HUES64 (cell line): ENCODE measurements at regions not wholly inside any gene's neighbourhood (a gene's known extent, or its start where the extent isn't known, plus 50 kb on each side); places are given as distances from the start of the nearest gene placed in this dataset.

Source experiments
- H3K27ac ChIP-seq: 2 replicates; pipeline ENCODE4 v1.7.0; 2013; ENCODE audit warnings: low read depth, low read length, inconsistent platforms
- H3K27me3 ChIP-seq: 2 replicates; pipeline ENCODE4 v1.6.1; 2013; ENCODE audit warnings: mild to moderate bottlenecking, low read length; ENCODE audit not compliant: insufficient read depth
- H3K36me3 ChIP-seq: 2 replicates; pipeline ENCODE4 v1.6.1; 2013; ENCODE audit warnings: mild to moderate bottlenecking, low read length; ENCODE audit not compliant: insufficient read depth
- H3K4me1 ChIP-seq: 2 replicates; pipeline ENCODE4 v1.6.1; 2013; ENCODE audit warnings: mild to moderate bottlenecking, low read length, moderate library complexity; ENCODE audit not compliant: insufficient read depth
- H3K4me3 ChIP-seq: 2 replicates; pipeline ENCODE4 v1.5.1; 2013; ENCODE audit warnings: mild to moderate bottlenecking, low read length, moderate library complexity
- H3K9ac ChIP-seq: 2 replicates; pipeline ENCODE4 v1.6.1; 2013; ENCODE audit warnings: mild to moderate bottlenecking, low read depth, low read length
- H3K9me3 ChIP-seq: 2 replicates; pipeline ENCODE4 v1.6.1; 2013; ENCODE audit warnings: low read depth, low read length; ENCODE audit not compliant: insufficient read depth
- WGBS: fragments of 150-250, 120-280 bp; methylation state at CpG from one replicate; pipeline ENCODE4 v1.1.7; 2013; ENCODE audit warnings: missing lambda C conversion rate; 5-methylcytosine and 5-hydroxymethylcytosine counted together

DNA sequence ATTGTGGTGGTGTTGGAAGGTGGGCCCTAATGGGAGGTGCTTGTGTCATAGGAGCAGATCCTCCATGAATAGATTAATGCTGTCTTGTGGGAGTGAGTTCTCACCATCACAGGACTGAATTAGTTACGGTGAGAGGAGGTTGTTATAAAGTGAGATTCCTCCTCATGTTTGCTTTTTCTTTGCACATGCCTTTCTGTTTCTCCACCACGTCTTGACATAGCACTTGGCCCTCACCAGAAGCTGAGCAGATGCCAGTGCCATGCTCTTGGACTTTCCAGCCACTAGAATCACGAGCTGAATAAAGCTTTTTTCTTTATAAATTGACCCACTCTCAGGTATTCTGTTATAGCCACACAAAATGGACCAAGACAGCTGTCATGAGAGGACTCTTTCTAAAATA, 194.8 kb downstream of the PTPRU start:
- Histone ChIP-seq H3K27ac (no peak overlapping the region), H3K4me3 (no peak overlapping the region), H3K4me1 (no peaks in the 10 kb centered on the region), H3K9ac (no peak overlapping the region), H3K9me3 (peaks cover 6% of the 10 kb centered on the region), H3K36me3 (no peaks in the 10 kb centered on the region), H3K27me3 (no peaks in the 10 kb centered on the region)
- WGBS: 83% methylated on average over 3 of the region's 3 CpGs

- Histone ChIP-seq H3K27me3 (no peaks in the 10 kb centered on the region), H3K4me3 (no peak overlapping the region), H3K4me1 (no peaks in the 10 kb centered on the region; the same call in 1 of the 2 replicates), H3K36me3 (no peaks in the 10 kb centered on the region), H3K27ac (no peak overlapping the region), H3K9ac (no peak overlapping the region), H3K9me3 (peaks cover 6% of the 10 kb centered on the region)
- 90% methylated on average over 2 of the region's 2 CpGs for WGBS
These were observed 193.3 kb downstream of the PTPRU start for GRCh38 chr1:29429656-29430055.

GRCh38 chr1:29428997-29429396, 192.7 kb downstream of the PTPRU start:
- Histone ChIP-seq H3K36me3 (no peaks in the 10 kb centered on the region), H3K4me3 (no peak overlapping the region), H3K9ac (no peak overlapping the region), H3K27me3 (no peaks in the 10 kb centered on the region), H3K4me1 (no peaks in the 10 kb centered on the region; the same call in 1 of the 2 replicates), H3K27ac (no peak overlapping the region), H3K9me3 (peaks cover 6% of the 10 kb centered on the region)
- 91% methylated on average over 4 of the region's 4 CpGs for WGBS

DNA sequence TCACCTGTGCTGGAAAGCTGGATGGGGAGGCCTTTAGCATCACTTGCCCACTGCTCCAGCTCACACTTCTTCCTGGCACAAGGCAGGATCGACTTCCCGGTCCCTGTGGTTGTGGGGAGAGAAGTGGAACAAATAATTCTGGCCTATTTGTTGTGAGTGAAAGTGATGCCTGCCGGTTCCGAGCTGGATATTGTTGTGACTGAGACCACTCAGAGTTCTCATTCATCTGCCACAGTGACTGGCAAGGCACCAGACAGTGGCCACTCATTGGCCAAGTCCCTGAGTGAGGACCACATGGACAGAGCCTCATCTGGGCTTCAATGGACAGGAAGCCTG, 191.9 kb downstream of the PTPRU start:
- Histone ChIP-seq H3K27ac (no peak overlapping the region), H3K27me3 (no peaks in the 10 kb centered on the region)
- WGBS: 92% methylated on average over 4 of the region's 4 CpGs

DNA sequence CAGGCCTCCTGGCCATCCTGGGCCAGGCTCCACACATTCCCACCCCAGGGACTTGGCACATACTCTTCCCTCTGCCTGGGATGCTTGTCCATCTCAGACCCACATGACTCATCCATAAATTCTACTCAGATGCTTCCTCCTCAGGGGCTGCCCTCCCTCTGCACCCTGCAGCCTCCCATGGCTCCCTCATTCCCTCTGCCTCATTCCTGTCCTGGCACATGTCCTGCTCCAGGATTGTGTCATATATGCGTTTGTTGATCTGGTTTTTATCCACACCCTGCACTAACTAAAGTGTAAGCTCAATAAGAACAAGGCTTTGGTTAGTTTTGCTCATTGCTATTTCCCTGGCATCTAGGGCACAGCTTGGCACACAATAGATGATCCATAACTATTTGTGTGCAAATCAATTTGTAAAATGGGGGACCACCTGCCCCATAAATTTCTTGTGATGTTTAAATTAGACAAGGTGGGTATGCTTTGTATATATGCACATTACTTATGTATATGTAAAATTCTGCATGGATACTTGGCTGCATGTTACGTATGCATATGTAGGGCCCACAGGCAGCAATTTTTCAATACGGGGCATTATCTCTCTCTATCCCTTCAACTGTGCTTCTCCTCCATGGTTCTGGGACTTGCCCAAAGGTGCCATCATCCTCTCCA, 191.4 kb downstream of the PTPRU start:
- H3K27me3 ChIP-seq: no peaks in the 10 kb centered on the region
- no peak overlapping the region for H3K27ac ChIP-seq
- WGBS: 96% methylated on average over 3 of the region's 3 CpGs

More for the DNA sequence above, 191.9 kb downstream of the PTPRU start:
- Histone ChIP-seq H3K9ac (no peak overlapping the region), H3K9me3 (peaks cover 6% of the 10 kb centered on the region), H3K4me3 (no peak overlapping the region), H3K36me3 (no peaks in the 10 kb centered on the region), H3K4me1 (no peaks in the 10 kb centered on the region; the same call in 1 of the 2 replicates)

DNA sequence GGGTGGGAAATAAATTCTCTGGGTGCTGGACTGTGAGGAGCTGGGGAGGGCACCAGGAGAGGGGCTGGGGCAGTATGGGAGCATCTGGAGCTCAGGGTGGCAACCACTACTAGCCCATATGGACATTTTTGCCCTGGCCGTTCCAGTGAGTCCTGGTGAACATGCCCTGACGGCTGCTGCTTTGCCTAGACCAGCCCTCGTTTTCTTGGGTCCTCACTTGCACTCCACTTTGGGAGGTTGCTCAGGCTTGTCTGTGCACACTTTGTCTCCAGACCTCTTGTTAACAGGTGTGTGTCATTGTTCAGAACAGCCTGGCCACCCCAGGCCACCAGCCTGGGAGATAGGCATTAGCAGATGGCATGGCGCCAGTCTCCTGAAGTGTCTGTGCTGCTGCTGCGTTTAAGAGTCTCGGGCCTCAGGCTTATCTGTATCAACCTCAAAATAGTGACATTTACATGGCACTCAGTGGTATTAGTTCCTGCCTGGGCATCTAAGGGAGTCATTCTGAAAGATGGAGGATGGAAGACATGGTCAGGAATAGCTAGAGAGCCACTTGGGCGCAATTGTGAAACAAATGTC, 190.5 kb downstream of the PTPRU start:
- WGBS: 94% methylated on average over 7 of the region's 7 CpGs
- Histone ChIP-seq H3K9me3 (peaks cover 6% of the 10 kb centered on the region), H3K4me3 (no peak overlapping the region), H3K27ac (no peak overlapping the region), H3K4me1 (no peaks in the 10 kb centered on the region; the same call in 1 of the 2 replicates), H3K36me3 (no peaks in the 10 kb centered on the region), H3K27me3 (no peaks in the 10 kb centered on the region), H3K9ac (no peak overlapping the region)

More for the DNA sequence above, 191.4 kb downstream of the PTPRU start:
- Histone ChIP-seq H3K36me3 (no peaks in the 10 kb centered on the region), H3K9ac (no peak overlapping the region), H3K4me3 (no peak overlapping the region), H3K4me1 (no peaks in the 10 kb centered on the region; the same call in 1 of the 2 replicates), H3K9me3 (peaks cover 6% of the 10 kb centered on the region)

- 96% methylated on average over 2 of the region's 2 CpGs for WGBS
- H3K27ac ChIP-seq: no peak overlapping the region
These were observed 189.3 kb downstream of the PTPRU start for GRCh38 chr1:29425631-29426030.

GRCh38 chr1:29424266-29424665, 187.9 kb downstream of the PTPRU start:
- whole genome bisulfite sequencing: 75% methylated on average over 2 of the region's 2 CpGs
- Histone ChIP-seq H3K9me3 (no peaks in the 10 kb centered on the region), H3K27ac (no peak overlapping the region), H3K4me1 (no peaks in the 10 kb centered on the region; the same call in 1 of the 2 replicates), H3K27me3 (no peaks in the 10 kb centered on the region), H3K36me3 (no peaks in the 10 kb centered on the region), H3K9ac (no peak overlapping the region), H3K4me3 (no peak overlapping the region)

More at GRCh38 chr1:29425631-29426030, 189.3 kb downstream of the PTPRU start:
- H3K4me3 ChIP-seq: no peak overlapping the region
- no peaks in the 10 kb centered on the region for H3K27me3 ChIP-seq
- no peaks in the 10 kb centered on the region; the same call in 1 of the 2 replicates for H3K4me1 ChIP-seq
- no peaks in the 10 kb centered on the region for H3K36me3 ChIP-seq
- H3K9me3 ChIP-seq: no peaks in the 10 kb centered on the region; the same call in 1 of the 2 replicates
- no peak overlapping the region for H3K9ac ChIP-seq

DNA sequence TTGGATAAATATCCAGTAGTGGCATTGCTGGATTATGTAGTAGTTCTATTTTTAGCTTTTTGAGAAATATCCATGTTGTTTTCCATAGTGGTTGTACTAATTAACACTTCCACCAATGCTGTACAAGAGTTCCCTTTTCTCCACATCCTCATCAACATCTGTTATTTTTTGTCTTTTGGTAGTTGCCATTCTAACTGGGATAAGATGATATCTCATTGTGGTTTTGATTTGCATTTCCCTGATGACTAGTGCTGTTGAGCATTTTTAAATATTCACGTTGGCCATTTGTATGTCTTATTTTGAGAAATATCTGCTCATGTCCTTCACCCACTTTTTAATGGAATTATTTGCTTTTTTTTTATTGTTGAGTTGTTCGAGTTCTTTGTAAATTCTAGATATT, 183.9 kb downstream of the PTPRU start:
- H3K9me3 ChIP-seq: no peaks in the 10 kb centered on the region
- no peak overlapping the region for H3K4me3 ChIP-seq
- H3K27ac ChIP-seq: no peak overlapping the region
- no peaks in the 10 kb centered on the region for H3K36me3 ChIP-seq
- H3K27me3 ChIP-seq: no peaks in the 10 kb centered on the region
- no peak overlapping the region for H3K9ac ChIP-seq
- WGBS: 100% methylated on average over 2 of the region's 2 CpGs
- H3K4me1 ChIP-seq: no peaks in the 10 kb centered on the region; the same call in 1 of the 2 replicates

- no peaks in the 10 kb centered on the region for H3K9me3 ChIP-seq
- H3K27ac ChIP-seq: no peak overlapping the region
- 89% methylated on average over 5 of the region's 5 CpGs for WGBS
- no peaks in the 10 kb centered on the region for H3K27me3 ChIP-seq
- H3K36me3 ChIP-seq: no peaks in the 10 kb centered on the region
- no peak overlapping the region for H3K4me3 ChIP-seq
- H3K4me1 ChIP-seq: no peaks in the 10 kb centered on the region
- H3K9ac ChIP-seq: no peak overlapping the region
These were observed 181.6 kb downstream of the PTPRU start for GRCh38 chr1:29417971-29418370.

- Histone ChIP-seq H3K9ac (no peak overlapping the region), H3K9me3 (no peaks in the 10 kb centered on the region), H3K4me1 (no peaks in the 10 kb centered on the region), H3K27me3 (no peaks in the 10 kb centered on the region), H3K36me3 (no peaks in the 10 kb centered on the region), H3K4me3 (no peak overlapping the region), H3K27ac (no peak overlapping the region)
- WGBS: 94% methylated on average over 14 of the region's 14 CpGs
These were observed 181.0 kb downstream of the PTPRU start for GRCh38 chr1:29417147-29417858.
